Stomach (tissue), 4 donors: ENCODE measurements at regions not wholly inside any gene's neighbourhood (a gene's known extent, or its start where the extent isn't known, plus 50 kb on each side); places are given as distances from the start of the nearest gene placed in this dataset.

Source experiments
- EP300 ChIP-seq: sonication (generic); formaldehyde crosslinking; IDR thresholded peaks from one replicate; pipeline ENCODE4 v1.6.1; 2017; ENCODE audit warnings: antibody characterized with exemption
- POLR2A ChIP-seq, 4 donors: fragments of 450-650 bp; IDR thresholded peaks; one replicate each; pipeline ENCODE4 v1.6.1; 2016; ENCODE audit warnings: antibody characterized with exemption in 4 of 4, control low read depth in 2 of 4, mild to moderate bottlenecking in 1 of 4, moderate library complexity in 1 of 4
- POLR2AphosphoS5 ChIP-seq, 3 donors: sonication (generic); formaldehyde crosslinking; IDR thresholded peaks; one replicate each; pipeline ENCODE4 v1.6.1; 2016; ENCODE audit warnings: antibody characterized with exemption in 3 of 3
- TF ChIP-seq, protein P1 (sequence below), 7 experiments: fragments of 450-650 bp in 4 of 7; fragments of 200-600 bp in 3 of 7; sonication (generic) in 3 of 7; IDR thresholded peaks; one replicate each; pipeline ENCODE4 v1.5.1; 2016 to 2019; ENCODE audit warnings: antibody characterized with exemption in 7 of 7, control low read depth in 2 of 7, mild to moderate bottlenecking in 1 of 7

DNA sequence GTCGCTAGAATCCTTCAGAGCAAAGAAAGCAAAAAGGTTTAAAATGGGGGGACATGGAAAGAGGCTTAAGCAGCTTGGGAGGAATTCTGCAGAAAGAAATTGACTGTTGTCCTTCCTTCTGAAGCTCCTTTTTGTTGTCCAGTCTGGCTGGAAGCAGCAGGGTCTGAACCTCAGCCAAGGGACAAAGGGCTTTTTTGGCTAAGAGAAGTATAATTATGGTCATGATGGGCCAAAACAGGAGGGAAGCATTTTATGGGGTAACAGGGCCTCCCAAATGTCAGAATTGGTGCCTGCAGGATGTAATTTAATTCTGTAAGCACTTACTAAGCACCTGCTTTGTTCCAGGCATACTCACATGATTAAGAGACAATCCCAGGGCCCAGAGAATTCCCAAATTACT, 74.2 kb upstream of the CPEB2 start:
- TF ChIP-seq, protein P1, sequence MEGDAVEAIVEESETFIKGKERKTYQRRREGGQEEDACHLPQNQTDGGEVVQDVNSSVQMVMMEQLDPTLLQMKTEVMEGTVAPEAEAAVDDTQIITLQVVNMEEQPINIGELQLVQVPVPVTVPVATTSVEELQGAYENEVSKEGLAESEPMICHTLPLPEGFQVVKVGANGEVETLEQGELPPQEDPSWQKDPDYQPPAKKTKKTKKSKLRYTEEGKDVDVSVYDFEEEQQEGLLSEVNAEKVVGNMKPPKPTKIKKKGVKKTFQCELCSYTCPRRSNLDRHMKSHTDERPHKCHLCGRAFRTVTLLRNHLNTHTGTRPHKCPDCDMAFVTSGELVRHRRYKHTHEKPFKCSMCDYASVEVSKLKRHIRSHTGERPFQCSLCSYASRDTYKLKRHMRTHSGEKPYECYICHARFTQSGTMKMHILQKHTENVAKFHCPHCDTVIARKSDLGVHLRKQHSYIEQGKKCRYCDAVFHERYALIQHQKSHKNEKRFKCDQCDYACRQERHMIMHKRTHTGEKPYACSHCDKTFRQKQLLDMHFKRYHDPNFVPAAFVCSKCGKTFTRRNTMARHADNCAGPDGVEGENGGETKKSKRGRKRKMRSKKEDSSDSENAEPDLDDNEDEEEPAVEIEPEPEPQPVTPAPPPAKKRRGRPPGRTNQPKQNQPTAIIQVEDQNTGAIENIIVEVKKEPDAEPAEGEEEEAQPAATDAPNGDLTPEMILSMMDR (IDR thresholded peaks at IDR 0.05) = no peak
- TF ChIP-seq POLR2A (IDR thresholded peaks at IDR 0.05) = no peak
- TF ChIP-seq EP300 = no peak
- TF ChIP-seq POLR2AphosphoS5 (IDR thresholded peaks at IDR 0.05) = no peak
